PC-9 (cell line): ENCODE measurements at regions not wholly inside any gene's neighbourhood (a gene's known extent, or its start where the extent isn't known, plus 50 kb on each side); places are given as distances from the start of the nearest gene placed in this dataset.

Source experiments
- BruUV-seq: library from RNA; stranded (reverse); fragments of 400-500 nt; replicated peaks from 2 replicates; lab custom pipeline; 2021; lab: Mats Ljungman, UMichigan
- CTCF ChIA-PET: fragments of 300-600 bp; sonication (Branson Sonifier 250); formaldehyde crosslinking; loops from one replicate; lab custom pipeline; 2022; ENCODE audit warnings: antibody characterized with exemption; lab: Charles Lee
- POLR2A ChIA-PET: fragments of 300-600 bp; sonication (Branson Sonifier 250); formaldehyde crosslinking; loops from one replicate; lab custom pipeline; 2022; ENCODE audit warnings: antibody characterized with exemption; ENCODE audit not compliant: unreplicated experiment; lab: Charles Lee
- DNase-seq, 2 experiments: peaks; one replicate each; pipeline versions ENCODE4 v3.0.0 to v3.0.0-alpha.2; 2015 to 2022; ENCODE audit warnings: mixed read lengths in 1 of 2
- H2AFZ ChIP-seq: fragments of 200-600 bp; sonication (generic); 2 replicates; pipeline ENCODE4 v1.8.1; 2017; ENCODE audit warnings: antibody characterized with exemption
- H3F3A ChIP-seq: fragments of 200-600 bp; sonication (generic); 2 replicates; pipeline ENCODE4 v1.8.1; 2017; ENCODE audit warnings: antibody characterized with exemption, mild to moderate bottlenecking, low read depth; ENCODE audit not compliant: insufficient read depth
- H3K27ac ChIP-seq: fragments of 200-600 bp; sonication (generic); 2 replicates; pipeline ENCODE4 v1.6.1; 2016; ENCODE audit warnings: mixed run types
- H3K27me3 ChIP-seq: fragments of 200-600 bp; sonication (generic); 2 replicates; pipeline ENCODE4 v1.6.1; 2016; ENCODE audit warnings: low read depth, mixed run types; ENCODE audit not compliant: insufficient read depth
- H3K36me3 ChIP-seq: fragments of 200-600 bp; sonication (generic); 2 replicates; pipeline ENCODE4 v1.6.1; 2016; ENCODE audit warnings: low read depth, mixed run types
- H3K4me1 ChIP-seq: fragments of 200-600 bp; sonication (generic); replicated peaks from 2 replicates; pipeline ENCODE4 v1.6.1; 2016; ENCODE audit warnings: mixed run types; ENCODE audit not compliant: insufficient read depth
- H3K4me2 ChIP-seq: fragments of 200-600 bp; sonication (generic); 2 replicates; pipeline ENCODE4 v1.6.1; 2017; ENCODE audit warnings: mixed run types
- H3K4me3 ChIP-seq: fragments of 200-600 bp; sonication (generic); 2 replicates; pipeline ENCODE4 v1.6.1; 2016; ENCODE audit warnings: mixed run types
- H3K79me2 ChIP-seq: fragments of 200-600 bp; sonication (generic); 2 replicates; pipeline ENCODE4 v1.6.1; 2017; ENCODE audit warnings: low read depth, mixed run types
- H3K9me2 ChIP-seq: fragments of 200-600 bp; sonication (generic); 2 replicates; pipeline ENCODE4 v1.8.1; 2017; ENCODE audit warnings: mild to moderate bottlenecking; ENCODE audit not compliant: insufficient read depth
- H3K9me3 ChIP-seq: fragments of 200-600 bp; sonication (generic); 2 replicates; pipeline ENCODE4 v1.8.1; 2016; ENCODE audit warnings: low read depth; ENCODE audit not compliant: insufficient read depth
- H4K20me1 ChIP-seq: fragments of 200-600 bp; sonication (generic); 2 replicates; pipeline ENCODE4 v1.8.1; 2017; ENCODE audit not compliant: insufficient read depth
- EZH2 ChIP-seq: fragments of 200-600 bp; sonication (generic); IDR thresholded peaks from 2 replicates; pipeline ENCODE4 v1.8.0; 2017; ENCODE audit warnings: antibody characterized with exemption, low read depth
- intact Hi-C: fragments of 100-400 bp; cut with micrococcal nuclease; formaldehyde crosslinking; loops from one replicate; pipeline ENCODE4 v1.10.0; 2022; ENCODE audit not compliant: unreplicated experiment
- TF ChIP-seq, protein P1 (sequence below): fragments of 200-600 bp; sonication (generic); conservative IDR thresholded peaks from 2 replicates; pipeline ENCODE4 v1.6.1; 2017; ENCODE audit warnings: mixed run types, antibody characterized with exemption, mild to moderate bottlenecking, moderate library complexity

DNA sequence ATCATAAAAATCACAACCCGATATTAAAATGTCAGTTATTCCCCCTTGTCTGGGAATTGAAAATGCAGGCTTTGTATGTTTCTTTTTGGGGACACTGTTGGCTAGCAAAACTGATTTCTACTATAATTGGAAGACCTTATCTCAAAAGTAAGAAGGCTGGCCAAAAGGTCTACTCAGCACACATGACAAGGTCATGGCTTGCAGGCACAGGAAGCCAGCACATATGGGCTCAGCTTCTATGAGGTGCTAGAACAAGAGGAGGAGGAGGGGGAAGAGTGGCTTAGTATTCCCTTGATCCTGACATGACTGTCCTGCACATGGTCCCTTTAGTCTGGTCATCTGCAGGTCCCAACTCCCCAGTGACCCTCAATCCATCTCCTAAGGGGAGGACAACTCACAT lies 681.2 kb downstream of the SQOR start:
- ChIA-PET POLR2A (no interaction called here), CTCF (no interaction called here)
- no peaks in the 10 kb centered on the region for H3K9me3 ChIP-seq
- H3F3A ChIP-seq: no peaks in the 10 kb centered on the region
- no peak overlapping the region for H3K4me3 ChIP-seq
- no TSS peak for BruUV-seq
- no peak overlapping the region for H3K4me2 ChIP-seq
- no peaks in the 10 kb centered on the region for H3K79me2 ChIP-seq
- no peak overlapping the region for H3K27ac ChIP-seq
- H3K36me3 ChIP-seq: no peaks in the 10 kb centered on the region
- H4K20me1 ChIP-seq: no peaks in the 10 kb centered on the region
- H3K4me1 ChIP-seq: no peaks in the 10 kb centered on the region
- TF ChIP-seq EZH2: no peak
- TF ChIP-seq, protein P1, sequence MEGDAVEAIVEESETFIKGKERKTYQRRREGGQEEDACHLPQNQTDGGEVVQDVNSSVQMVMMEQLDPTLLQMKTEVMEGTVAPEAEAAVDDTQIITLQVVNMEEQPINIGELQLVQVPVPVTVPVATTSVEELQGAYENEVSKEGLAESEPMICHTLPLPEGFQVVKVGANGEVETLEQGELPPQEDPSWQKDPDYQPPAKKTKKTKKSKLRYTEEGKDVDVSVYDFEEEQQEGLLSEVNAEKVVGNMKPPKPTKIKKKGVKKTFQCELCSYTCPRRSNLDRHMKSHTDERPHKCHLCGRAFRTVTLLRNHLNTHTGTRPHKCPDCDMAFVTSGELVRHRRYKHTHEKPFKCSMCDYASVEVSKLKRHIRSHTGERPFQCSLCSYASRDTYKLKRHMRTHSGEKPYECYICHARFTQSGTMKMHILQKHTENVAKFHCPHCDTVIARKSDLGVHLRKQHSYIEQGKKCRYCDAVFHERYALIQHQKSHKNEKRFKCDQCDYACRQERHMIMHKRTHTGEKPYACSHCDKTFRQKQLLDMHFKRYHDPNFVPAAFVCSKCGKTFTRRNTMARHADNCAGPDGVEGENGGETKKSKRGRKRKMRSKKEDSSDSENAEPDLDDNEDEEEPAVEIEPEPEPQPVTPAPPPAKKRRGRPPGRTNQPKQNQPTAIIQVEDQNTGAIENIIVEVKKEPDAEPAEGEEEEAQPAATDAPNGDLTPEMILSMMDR: no peak
- H2AFZ ChIP-seq: no peak overlapping the region
- no peaks in the 10 kb centered on the region for H3K27me3 ChIP-seq
- intact Hi-C loops: no loop called here
- H3K9me2 ChIP-seq: no peaks in the 10 kb centered on the region
- no peak for DNase-seq

DNA sequence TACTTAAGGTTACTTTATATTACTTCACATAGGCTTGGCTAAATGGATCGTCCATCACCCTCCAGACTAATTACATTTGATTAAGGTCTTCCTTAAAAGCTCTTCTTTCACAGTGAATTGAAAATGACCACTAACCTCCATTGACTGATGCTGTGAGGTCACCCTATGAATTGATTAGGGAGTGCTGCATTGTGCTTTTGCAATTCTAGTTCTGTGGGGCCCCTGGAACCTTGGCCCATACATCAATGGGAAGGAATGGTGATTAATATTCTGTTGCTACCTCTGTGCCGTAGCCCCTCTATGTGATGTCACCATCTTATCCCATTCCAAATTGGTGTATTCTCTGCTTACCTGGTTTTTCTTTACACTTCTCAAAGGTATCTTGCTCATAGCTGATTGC lies 682.2 kb downstream of the SQOR start:
- no peaks in the 10 kb centered on the region for H3K9me3 ChIP-seq
- no peaks in the 10 kb centered on the region for H4K20me1 ChIP-seq
- H3F3A ChIP-seq: no peaks in the 10 kb centered on the region
- no peak overlapping the region for H2AFZ ChIP-seq
- H3K79me2 ChIP-seq: no peaks in the 10 kb centered on the region
- no peaks in the 10 kb centered on the region for H3K27me3 ChIP-seq
- POLR2A ChIA-PET: no interaction called here
- H3K4me3 ChIP-seq: no peak overlapping the region
- DNase-seq: no peak
- H3K27ac ChIP-seq: no peak overlapping the region
- BruUV-seq: no TSS peak
- no peak overlapping the region for H3K4me2 ChIP-seq
- intact Hi-C loops: no loop called here
- H3K9me2 ChIP-seq: no peaks in the 10 kb centered on the region
- CTCF ChIA-PET: no interaction called here
- TF ChIP-seq, protein P1: no peak
- no peak for TF ChIP-seq EZH2
- no peaks in the 10 kb centered on the region for H3K4me1 ChIP-seq
- H3K36me3 ChIP-seq: no peaks in the 10 kb centered on the region

DNA sequence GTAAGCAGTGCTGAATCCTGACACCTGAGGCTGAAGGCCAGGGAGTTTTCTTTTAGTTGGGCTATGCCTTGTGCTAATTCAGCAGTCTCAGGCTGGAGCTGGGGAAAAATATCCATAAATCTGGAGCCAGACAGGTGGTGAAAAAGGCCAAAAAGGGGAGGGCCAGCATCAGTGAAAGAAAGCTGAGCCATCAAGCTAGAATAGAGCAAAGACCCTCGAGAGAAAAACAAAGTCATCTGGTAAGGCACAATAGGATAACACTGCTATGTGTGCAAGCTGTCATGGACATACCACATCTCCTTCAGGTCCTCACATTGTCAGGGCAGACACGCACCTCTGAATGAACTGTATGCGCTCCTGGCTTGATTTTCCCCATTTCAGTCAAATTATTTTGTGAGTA lies 687.9 kb downstream of the SQOR start:
- no peaks in the 10 kb centered on the region for H3K79me2 ChIP-seq
- TF ChIP-seq, protein P1: no peak
- no peak for TF ChIP-seq EZH2
- no peak overlapping the region for H3K4me2 ChIP-seq
- no peaks in the 10 kb centered on the region for H3K4me1 ChIP-seq
- no peaks in the 10 kb centered on the region for H3F3A ChIP-seq
- ChIA-PET CTCF (no interaction called here), POLR2A (no interaction called here)
- BruUV-seq: no TSS peak
- H3K27ac ChIP-seq: no peak overlapping the region
- no peaks in the 10 kb centered on the region for H4K20me1 ChIP-seq
- no peaks in the 10 kb centered on the region for H3K9me2 ChIP-seq
- no peaks in the 10 kb centered on the region for H3K27me3 ChIP-seq
- no peaks in the 10 kb centered on the region for H3K9me3 ChIP-seq
- intact Hi-C loops: no loop called here
- no peaks in the 10 kb centered on the region for H3K36me3 ChIP-seq
- no peak overlapping the region for H2AFZ ChIP-seq
- DNase-seq: no peak
- no peak overlapping the region for H3K4me3 ChIP-seq
